ENCODE measurements at regions not wholly inside any gene's neighbourhood (a gene's known extent, or its start where the extent isn't known, plus 50 kb on each side); places are given as distances from the start of the nearest gene placed in this dataset.

GRCh38 chr10:52447931-52448353 lies 133.9 kb downstream of the DKK1 start:
- intact Hi-C loops (cut with micrococcal nuclease) = no loop called here
- Histone ChIP-seq H4K91ac (ENCODE audit: insufficient read depth, low read depth, low read length) (peak overlapping the region; percentile 65; the same call in 1 of the 2 replicates), H3K9me3 (ENCODE audit: control insufficient read depth, insufficient read depth, low read length) (no peaks in the 10 kb centered on the region), H4K8ac (ENCODE audit: low read depth in 2 of 2, low read length in 2 of 2) (peak overlapping the region; percentile 15 to 54; a peak in 2 of 4 replicates), H3K18ac (ENCODE audit: low read depth, low read length) (peak overlapping the region; percentile 55; the same call in 1 of the 2 replicates), H2AK9ac (replicated peaks; ENCODE audit: low read depth, low read length, poor library complexity) (no peak overlapping the region), H2BK15ac (ENCODE audit: low read depth, low read length) (peak overlapping the region; percentile 58; the same call in 1 of the 3 replicates), H3K56ac (ENCODE audit: extremely low read depth, insufficient read depth, low read length) (peak overlapping the region; percentile 0; the same call in 1 of the 2 replicates), H3K4me2 (ENCODE audit: low read depth, low read length) (no peak overlapping the region), H2AFZ (replicated peaks; ENCODE audit: low read length, poor library complexity) (no peak overlapping the region), H3K27me3 (ENCODE audit: control insufficient read depth, insufficient read depth, low read length) (no peaks in the 10 kb centered on the region), H2BK120ac (ENCODE audit: low read depth, low read length) (peak overlapping the region; percentile 66), H2AK5ac (ENCODE audit: low read depth, low read length) (peak overlapping the region; percentile 13; the same call in 1 of the 2 replicates), H3K14ac (replicated peaks; ENCODE audit: low read depth, low read length) (peak overlapping the region; percentile 27; the same call in 1 of the 2 replicates), H3K9ac (ENCODE audit: low read depth, low read length) (no peak overlapping the region), H3K23ac (ENCODE audit: low read depth, low read length) (0 out of 2 replicates have a peak overlapping the region, but pooled peaks have one; percentile 22), H3K36me3 (ENCODE audit: control insufficient read depth, insufficient read depth, low read length) (no peaks in the 10 kb centered on the region), H2BK20ac (ENCODE audit: low read depth, low read length) (peak overlapping the region; percentile 86), H3K4me3 (ENCODE audit: insufficient read depth, low read depth, low read length) (no peak overlapping the region), H3K79me1 (ENCODE audit: low read depth in 1 of 2, low read length in 2 of 2) (no peaks in the 10 kb centered on the region), H3K9me1 (ENCODE audit: insufficient read depth, low read length) (peaks cover 2% of the 10 kb centered on the region; the same call in 1 of the 2 replicates), H3K4me1 (ENCODE audit: control insufficient read depth, insufficient read depth, low read length) (peaks cover 14% of the 10 kb centered on the region; the same call in 1 of the 2 replicates), H2BK5ac (ENCODE audit: low read depth, low read length, poor library complexity, severe bottlenecking) (peak overlapping the region; percentile 32), H4K5ac (ENCODE audit: low read depth, low read length) (no peak overlapping the region; the same call in 1 of the 2 replicates), H3K4ac (ENCODE audit: low read depth, low read length) (peak overlapping the region; percentile 6; the same call in 1 of the 2 replicates), H3K27ac (ENCODE audit: insufficient read depth, low read length) (no peak overlapping the region), H4K20me1 (ENCODE audit: insufficient read depth, low read length) (no peaks in the 10 kb centered on the region)
- no TSS peak for BruUV-seq (replicated peaks)
- ChIA-PET POLR2A (ENCODE audit: unreplicated experiment) (no interaction called here), CTCF (no interaction called here)
- DNase-seq (peak; percentile 20), ATAC-seq (ENCODE audit: low read depth) (no peak)
- in situ Hi-C loops (cut with MboI; ENCODE audit: low sequenced_read_pairs) = no loop called here
- dilution Hi-C loops (cut with HindIII; ENCODE audit: low sequenced_read_pairs, unreplicated experiment) = no loop called here
- TF ChIP-seq FOS (IDR thresholded peaks at IDR 0.05; ENCODE audit: low read depth, low read length) (no peak), MXI1 (IDR thresholded peaks at IDR 0.05; ENCODE audit: borderline replicate concordance, low read depth, low read length) (no peak), RCOR1 (IDR thresholded peaks at IDR 0.05; ENCODE audit: insufficient replicate concordance, low read length) (no peak), BHLHE40 (IDR thresholded peaks at IDR 0.05; ENCODE audit: low read depth, low read length) (no peak), MAFK (IDR thresholded peaks at IDR 0.05; ENCODE audit: low read depth, low read length) (no peak), NFE2L2 (IDR thresholded peaks at IDR 0.05; ENCODE audit: low read depth, low read length) (no peak), CHD1 (IDR thresholded peaks at IDR 0.05; ENCODE audit: low read depth, low read length) (no peak), MAZ (IDR thresholded peaks at IDR 0.05; ENCODE audit: borderline replicate concordance, low read depth, low read length) (no peak), CTCF (conservative IDR thresholded peaks at IDR 0.05; ENCODE audit: low read depth, low read length) (no peak), CEBPB (IDR thresholded peaks at IDR 0.05; ENCODE audit: low read depth, low read length) (no peak), POLR2A (IDR thresholded peaks at IDR 0.05; ENCODE audit: low read depth, low read length) (no peak), RFX5 (IDR thresholded peaks at IDR 0.05; ENCODE audit: low read depth, low read length) (no peak), SMC3 (IDR thresholded peaks at IDR 0.05; ENCODE audit: low read depth, low read length) (no peak), RAD21 (IDR thresholded peaks at IDR 0.05; ENCODE audit: low read length) (no peak)
- TF ChIP-seq, protein P1, sequence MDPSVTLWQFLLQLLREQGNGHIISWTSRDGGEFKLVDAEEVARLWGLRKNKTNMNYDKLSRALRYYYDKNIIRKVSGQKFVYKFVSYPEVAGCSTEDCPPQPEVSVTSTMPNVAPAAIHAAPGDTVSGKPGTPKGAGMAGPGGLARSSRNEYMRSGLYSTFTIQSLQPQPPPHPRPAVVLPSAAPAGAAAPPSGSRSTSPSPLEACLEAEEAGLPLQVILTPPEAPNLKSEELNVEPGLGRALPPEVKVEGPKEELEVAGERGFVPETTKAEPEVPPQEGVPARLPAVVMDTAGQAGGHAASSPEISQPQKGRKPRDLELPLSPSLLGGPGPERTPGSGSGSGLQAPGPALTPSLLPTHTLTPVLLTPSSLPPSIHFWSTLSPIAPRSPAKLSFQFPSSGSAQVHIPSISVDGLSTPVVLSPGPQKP (IDR thresholded peaks at IDR 0.05; ENCODE audit: borderline replicate concordance, low read depth, low read length) = no peak
- TF ChIP-seq, protein P2, sequence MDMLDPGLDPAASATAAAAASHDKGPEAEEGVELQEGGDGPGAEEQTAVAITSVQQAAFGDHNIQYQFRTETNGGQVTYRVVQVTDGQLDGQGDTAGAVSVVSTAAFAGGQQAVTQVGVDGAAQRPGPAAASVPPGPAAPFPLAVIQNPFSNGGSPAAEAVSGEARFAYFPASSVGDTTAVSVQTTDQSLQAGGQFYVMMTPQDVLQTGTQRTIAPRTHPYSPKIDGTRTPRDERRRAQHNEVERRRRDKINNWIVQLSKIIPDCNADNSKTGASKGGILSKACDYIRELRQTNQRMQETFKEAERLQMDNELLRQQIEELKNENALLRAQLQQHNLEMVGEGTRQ (IDR thresholded peaks at IDR 0.05; ENCODE audit: low read depth, low read length) = no peak

All from IMR-90 (cell line).